SIG-M5 treated with dmso at 0.1 percent for 504 hours (cell line): ENCODE measurements at regions not wholly inside any gene's neighbourhood (a gene's known extent, or its start where the extent isn't known, plus 50 kb on each side); places are given as distances from the start of the nearest gene placed in this dataset.

ENCODE experiments used
- DNase-seq: peaks from one replicate; lab custom pipeline; 2025; ENCODE audit not compliant: unreplicated experiment; lab: John Stamatoyannopoulos, UW

DNA sequence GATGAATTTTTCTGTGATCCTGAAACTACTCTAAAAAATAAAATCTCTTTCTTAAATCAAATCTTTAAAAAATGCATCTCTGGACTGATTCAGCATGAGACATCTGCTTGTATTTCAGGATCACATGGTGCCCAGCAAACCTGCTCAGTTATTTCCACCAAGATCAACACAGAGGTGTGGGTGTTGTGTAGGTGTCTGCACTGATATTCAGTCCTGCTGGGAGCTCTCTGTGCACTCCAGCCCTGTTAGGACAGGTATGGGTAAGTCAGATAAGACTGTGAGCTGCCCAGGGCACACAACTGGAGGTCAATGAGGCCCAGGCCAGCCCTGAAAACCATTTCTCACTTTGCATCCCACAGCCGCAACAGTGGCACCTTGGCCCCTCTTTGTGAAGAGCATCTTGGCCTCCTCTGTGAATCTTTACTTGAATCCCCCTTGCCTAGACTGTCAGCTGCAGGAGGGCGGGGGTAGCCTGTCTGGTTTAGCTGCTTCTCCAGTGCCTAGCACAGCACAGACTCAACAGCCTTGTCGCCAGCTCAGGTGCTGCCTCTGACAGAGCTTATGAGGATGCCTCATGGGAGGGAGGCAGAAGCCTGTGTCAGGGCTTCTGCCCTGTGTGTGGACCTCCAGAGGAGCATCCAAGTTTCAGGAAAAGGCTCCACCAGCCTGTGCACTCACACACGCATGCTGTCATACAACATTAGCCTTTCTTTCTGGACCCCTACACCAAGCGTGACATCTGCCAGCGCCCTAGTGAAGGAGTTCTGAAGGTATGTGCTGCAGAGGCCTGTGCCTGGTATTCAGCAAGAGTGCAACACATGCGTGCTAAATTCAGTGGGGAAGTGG, 187.6 kb upstream of the CST7 start:
- DNase-seq = no peak

GRCh38 chr20:24762371-24762770, 186.7 kb upstream of the CST7 start:
- DNase-seq = no peak

GRCh38 chr20:24762791-24763350, 186.2 kb upstream of the CST7 start:
- DNase-seq = no peak

GRCh38 chr20:24763386-24764026, 185.6 kb upstream of the CST7 start:
- no peak for DNase-seq

DNA sequence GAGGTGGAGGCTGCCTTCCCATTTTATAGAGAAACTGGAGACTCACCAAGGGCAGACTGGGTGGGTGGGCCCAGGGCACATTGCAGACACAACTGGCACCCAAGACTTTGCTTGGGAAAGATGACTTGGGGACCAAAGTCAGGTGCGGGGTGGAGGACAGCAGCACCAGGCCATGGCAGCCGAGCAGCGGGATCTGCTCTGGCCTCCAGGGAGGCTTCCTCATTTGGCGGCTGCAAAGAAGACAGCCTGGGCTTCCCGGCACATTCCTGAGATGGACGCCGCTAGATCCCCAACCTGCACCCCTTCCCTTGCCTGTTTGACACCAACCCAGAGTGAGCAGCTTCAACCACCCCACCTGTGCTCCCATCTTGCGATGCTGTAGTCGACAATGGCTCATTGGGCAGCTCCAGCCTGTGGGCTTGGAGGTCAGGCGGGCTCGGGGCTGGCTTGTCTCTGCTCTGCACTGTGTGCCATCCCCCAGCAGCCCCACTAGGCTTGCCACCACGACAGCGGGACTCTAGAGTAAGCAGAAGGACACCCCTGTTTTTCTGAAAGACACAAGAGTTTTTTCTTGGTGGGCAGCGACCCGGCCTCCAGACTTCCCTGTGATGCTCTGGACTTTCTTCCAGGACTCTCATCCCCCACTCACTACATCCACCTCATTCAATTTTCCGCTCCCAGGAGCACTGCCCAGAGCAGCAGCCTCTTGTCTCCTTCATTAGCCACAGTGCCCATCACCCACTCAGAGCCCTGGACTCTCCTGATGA, 184.9 kb upstream of the CST7 start:
- no peak for DNase-seq

- DNase-seq = no peak
Observed at GRCh38 chr20:24764794-24765202, 184.3 kb upstream of the CST7 start.

- DNase-seq = no peak
Observed at GRCh38 chr20:24765316-24766142, 183.5 kb upstream of the CST7 start.

DNA sequence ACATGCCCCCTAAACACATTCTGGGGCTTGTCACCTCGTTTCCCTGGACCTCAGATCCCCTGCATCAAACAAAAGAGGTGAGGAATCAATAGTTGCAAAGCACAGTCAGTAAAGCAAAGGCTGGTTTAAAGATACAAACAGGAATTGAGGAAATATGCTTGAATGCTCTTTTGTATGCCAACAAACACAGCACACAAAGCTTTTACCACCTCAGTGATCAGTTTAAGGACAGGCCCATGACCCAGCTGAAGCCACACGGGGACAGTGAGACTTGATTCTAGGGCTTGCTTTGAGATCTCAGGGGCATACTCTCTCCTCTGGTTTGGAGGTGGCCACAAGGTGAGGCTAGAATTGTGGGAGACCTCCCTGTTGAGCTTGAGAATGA, 182.9 kb upstream of the CST7 start:
- DNase-seq = no peak

DNA sequence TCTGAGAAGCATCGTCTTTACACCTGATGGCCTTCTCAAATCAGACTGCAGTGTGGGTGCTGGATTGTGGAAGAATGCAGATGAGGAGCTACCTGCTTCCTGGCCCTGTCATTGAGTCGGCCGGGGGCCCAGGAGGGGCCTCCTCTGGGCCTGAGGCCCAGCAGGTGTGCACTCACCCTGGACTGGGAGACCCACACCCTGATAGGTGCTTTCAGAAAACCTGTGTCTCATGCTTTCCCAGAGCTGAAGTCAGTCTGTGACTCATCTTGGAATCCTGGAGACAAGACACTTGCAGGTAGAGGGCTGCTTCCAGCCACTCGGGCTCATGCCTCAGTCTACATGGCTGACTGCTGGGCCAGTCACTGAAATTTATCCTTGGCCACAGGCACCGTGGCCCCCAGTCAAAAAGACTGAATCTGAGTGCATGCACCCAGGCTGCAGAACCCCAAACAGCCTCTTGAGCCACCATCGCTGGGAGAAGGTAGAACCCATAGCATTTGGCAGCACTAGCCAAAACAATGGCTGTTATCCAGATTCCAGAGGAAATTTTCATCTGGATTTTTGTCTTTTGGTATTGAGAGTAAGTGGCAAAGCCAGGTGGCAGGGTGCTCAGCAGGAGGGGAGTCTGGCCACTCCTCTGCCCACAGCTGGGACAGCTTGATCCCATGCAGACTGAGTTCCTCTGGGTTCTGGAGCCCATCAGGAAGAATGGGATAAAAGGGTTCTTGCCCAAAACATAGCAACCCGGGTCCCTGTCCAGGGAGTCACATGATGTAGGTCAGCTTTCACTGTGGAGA, 182.0 kb upstream of the CST7 start:
- DNase-seq = no peak

GRCh38 chr20:24767623-24768100, 181.4 kb upstream of the CST7 start:
- no peak for DNase-seq

- DNase-seq = no peak
Observed at GRCh38 chr20:24768201-24768636, 180.8 kb upstream of the CST7 start.

DNA sequence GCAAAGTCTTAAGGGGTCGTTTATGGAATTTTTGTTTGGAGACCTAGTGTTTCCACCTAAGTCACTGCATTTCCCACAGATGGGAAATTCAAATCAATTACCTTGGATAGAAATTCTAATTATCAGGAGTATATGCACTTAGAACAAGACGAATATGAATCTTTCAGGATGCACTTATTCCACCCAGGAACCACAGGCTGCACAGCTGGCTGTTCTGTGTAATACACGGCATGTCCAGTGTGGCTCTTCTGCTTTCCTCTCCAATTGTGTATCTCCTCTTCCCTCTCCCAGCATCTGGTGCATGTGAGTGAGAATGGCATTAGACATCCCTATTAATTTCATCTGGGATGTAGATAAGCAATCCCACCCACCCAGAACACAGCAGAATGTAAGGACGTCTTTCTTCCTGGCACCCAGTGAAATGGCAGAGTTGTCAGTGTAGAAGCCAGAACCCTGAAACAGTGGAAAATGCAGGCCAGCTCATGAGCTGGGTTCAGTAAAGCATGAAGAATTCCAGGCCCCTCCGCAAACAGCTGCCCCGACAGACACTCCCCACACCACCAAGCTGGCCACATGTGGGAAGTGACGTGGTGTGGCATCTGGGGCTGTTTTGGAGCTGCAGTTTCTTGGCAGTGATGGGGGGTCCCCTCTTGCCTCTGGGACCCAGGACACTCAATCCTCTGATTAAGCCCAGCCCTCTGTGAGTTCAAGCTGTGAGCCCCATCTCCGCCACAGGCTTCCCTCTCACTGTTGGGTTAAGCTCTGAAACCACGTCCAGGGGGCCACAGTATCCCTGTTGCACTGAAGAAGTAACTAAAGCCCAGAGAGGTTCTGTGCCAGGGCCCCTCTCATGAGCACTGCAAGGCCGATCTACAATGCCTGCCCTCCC, 180.1 kb upstream of the CST7 start:
- DNase-seq = no peak

DNA sequence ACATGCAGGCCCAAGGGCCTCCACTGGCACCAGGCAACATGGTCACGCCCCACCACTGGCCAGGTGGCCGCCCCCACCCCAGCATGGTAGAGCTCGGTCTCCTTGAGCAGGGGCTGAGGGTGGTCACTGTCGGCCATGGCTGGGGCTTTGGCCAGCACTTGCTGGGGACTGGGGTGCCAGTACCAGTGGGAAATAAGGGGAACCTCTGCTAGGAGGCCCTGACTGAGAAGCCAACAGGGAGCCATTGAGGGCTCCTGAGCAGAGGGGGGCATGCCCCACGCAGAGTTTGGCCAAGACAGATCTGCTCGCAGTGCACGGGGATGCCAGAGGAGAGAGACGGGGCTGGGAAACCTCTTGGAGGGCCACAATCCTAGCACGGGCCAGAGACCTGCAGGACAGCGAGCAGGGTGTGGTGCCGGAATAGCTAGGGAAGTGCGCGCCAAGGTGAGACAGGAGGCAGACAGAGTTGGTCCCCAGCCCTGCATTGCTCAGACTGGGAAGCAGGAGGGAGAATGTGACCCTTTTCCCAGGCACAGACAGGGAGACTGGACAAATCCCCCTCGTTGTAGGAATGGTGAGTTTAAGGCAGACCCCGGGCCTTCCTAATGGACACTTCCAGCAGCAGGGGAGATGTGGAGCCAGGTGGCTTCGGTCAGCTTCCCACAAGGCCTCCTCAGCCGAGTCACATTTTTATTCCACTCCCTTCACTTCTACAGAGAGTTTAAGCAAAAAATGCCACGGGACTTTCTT, 179.0 kb upstream of the CST7 start:
- DNase-seq = no peak

- DNase-seq = no peak
Observed at GRCh38 chr20:24770628-24771541, 178.2 kb upstream of the CST7 start.

GRCh38 chr20:24771542-24772061, 177.5 kb upstream of the CST7 start:
- DNase-seq = no peak

DNA sequence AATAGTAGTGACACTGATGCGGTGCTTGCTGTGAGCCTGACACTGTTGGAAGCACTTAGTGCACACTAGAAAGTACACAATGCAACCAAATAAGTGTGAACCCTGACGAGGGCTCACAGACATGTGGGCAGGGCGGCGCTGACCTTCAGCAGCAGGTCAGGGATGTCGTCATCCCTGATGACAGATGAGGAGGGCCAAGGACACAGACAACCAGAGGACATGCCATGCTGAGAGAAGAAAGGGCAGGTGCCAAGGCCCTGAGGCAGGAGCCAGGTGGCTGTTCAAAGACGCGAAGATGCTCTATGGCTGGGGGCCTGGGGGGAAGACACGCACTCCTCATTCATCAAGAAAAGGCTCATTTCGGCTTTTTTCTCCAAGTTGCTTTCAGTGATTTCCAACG, 176.4 kb upstream of the CST7 start:
- DNase-seq = no peak

GRCh38 chr20:24773168-24773567, 175.9 kb upstream of the CST7 start:
- DNase-seq = no peak
